Neutrophil (primary cell): ENCODE measurements at regions not wholly inside any gene's neighbourhood (a gene's known extent, or its start where the extent isn't known, plus 50 kb on each side); places are given as distances from the start of the nearest gene placed in this dataset.

Experiments used
- H3K27ac ChIP-seq: fragments of 200-600 bp; sonication (generic); 2 replicates; pipeline ENCODE4 v1.5.1; 2016; ENCODE audit warnings: mild to moderate bottlenecking, moderate library complexity
- H3K27me3 ChIP-seq: fragments of 200-600 bp; sonication (generic); 2 replicates; pipeline ENCODE4 v1.6.0; 2016; ENCODE audit warnings: mild to moderate bottlenecking
- H3K36me3 ChIP-seq: fragments of 200-600 bp; sonication (generic); 2 replicates; pipeline ENCODE4 v1.5.1; 2017
- H3K4me1 ChIP-seq, 2 experiments: fragments of 200-600 bp in 1 of 2; sonication (generic) in 1 of 2; 1 replicate in 1 of 2; 2 replicates in 1 of 2; pipeline versions ENCODE4 v1.5.1 to v1.6.1; 2013 to 2016; ENCODE audit warnings: low read depth in 1 of 2, low read length in 1 of 2, mild to moderate bottlenecking in 1 of 2, moderate library complexity in 1 of 2; ENCODE audit not compliant: control insufficient read depth in 1 of 2, insufficient read depth in 1 of 2
- H3K4me3 ChIP-seq, 2 experiments: fragments of 200-600 bp in 1 of 2; sonication (generic) in 1 of 2; 1 replicate in 1 of 2; 2 replicates in 1 of 2; pipeline ENCODE4 v1.5.1; 2013 to 2016; ENCODE audit warnings: low read depth in 1 of 2, low read length in 1 of 2, mild to moderate bottlenecking in 1 of 2, moderate library complexity in 1 of 2
- H3K9me3 ChIP-seq: fragments of 200-600 bp; sonication (generic); 2 replicates; pipeline ENCODE4 v1.5.1; 2016
- CTCF ChIP-seq: fragments of 200-600 bp; sonication (generic); IDR thresholded peaks from 2 replicates; pipeline ENCODE4 v1.5.1; 2016; ENCODE audit warnings: antibody characterized with exemption

DNA sequence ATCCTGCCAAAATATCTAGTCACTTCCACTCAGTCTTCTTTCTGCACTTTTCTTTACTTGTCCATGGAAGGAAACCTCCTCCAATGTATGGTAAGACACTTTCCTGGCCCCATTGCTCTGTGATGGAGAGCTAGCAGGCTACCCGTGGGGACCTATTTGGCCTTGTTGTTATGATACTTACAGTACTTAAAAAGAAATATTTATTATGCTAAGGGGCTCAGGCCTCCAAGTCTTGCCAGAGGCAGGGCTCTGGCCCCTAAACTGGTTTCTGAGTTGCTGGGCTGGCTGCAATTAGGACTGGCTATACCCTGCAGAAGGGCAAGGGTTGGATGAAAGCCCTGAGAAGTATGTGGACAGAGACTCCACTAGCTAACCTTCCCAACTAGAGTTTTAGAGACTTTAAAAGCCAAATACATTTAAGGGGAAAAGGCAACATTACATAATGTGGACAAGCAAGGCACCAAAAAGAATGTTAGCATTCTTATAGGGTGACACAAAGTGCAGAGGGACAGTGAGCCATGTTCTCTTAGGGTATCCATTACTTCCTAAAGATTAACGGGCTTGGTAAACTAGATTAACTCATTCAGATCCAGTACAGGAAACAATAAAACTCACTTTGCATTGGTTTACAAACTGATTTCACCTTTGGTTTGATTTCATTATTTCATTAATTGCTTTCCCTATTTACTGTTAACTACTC, 84.9 kb upstream of the INHBA start:
- H3K4me1 ChIP-seq: peaks cover 14 to 16% of the 10 kb centered on the region in 2 experiments
- no peaks in the 10 kb centered on the region for H3K9me3 ChIP-seq
- no peak for TF ChIP-seq CTCF

GRCh38 chr7:41786944-41787343, 84.1 kb upstream of the INHBA start:
- H3K4me1 ChIP-seq: peaks cover 14 to 16% of the 10 kb centered on the region in 2 experiments
- H3K9me3 ChIP-seq: no peaks in the 10 kb centered on the region
- H3K36me3 ChIP-seq: no peaks in the 10 kb centered on the region
- no peaks in the 10 kb centered on the region for H3K27me3 ChIP-seq
- no peak for TF ChIP-seq CTCF
- H3K27ac ChIP-seq: peak overlapping the region; percentile 36
- H3K4me3 ChIP-seq: no peak overlapping the region

More for the DNA sequence above, 84.9 kb upstream of the INHBA start:
- H3K4me3 ChIP-seq: no peak overlapping the region
- H3K27ac ChIP-seq: no peak overlapping the region
- H3K36me3 ChIP-seq: no peaks in the 10 kb centered on the region
- H3K27me3 ChIP-seq: no peaks in the 10 kb centered on the region

DNA sequence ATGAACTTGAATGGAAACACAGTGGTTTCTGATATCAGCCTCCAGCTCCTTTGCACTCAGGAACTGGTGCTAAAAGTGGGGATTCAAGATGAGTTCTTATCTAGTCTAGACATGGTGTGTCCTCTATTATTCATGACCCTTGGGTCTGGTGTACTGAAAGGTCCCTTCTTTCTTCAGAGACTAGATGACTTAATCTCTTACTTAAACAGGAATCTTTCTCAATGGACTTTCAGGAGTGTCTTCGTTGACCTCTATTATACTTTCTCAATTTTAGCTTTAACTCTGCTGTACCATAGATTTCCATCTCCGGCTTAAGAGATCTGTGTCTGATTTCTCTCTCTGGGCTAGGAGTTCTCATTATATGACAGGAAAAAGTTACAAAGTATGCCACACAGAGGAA, 83.5 kb upstream of the INHBA start:
- Histone ChIP-seq H3K27ac (peak overlapping the region; percentile 36), H3K4me1 (peaks cover 14 to 16% of the 10 kb centered on the region in 2 experiments), H3K9me3 (no peaks in the 10 kb centered on the region), H3K36me3 (no peaks in the 10 kb centered on the region), H3K4me3 (no peak overlapping the region), H3K27me3 (no peaks in the 10 kb centered on the region)
- no peak for TF ChIP-seq CTCF

- Histone ChIP-seq H3K36me3 (no peaks in the 10 kb centered on the region), H3K27me3 (no peaks in the 10 kb centered on the region)
- TF ChIP-seq CTCF: no peak
Measured at GRCh38 chr7:41785840-41786239, 83.0 kb upstream of the INHBA start.

GRCh38 chr7:41785265-41785664, 82.4 kb upstream of the INHBA start:
- H3K4me1 ChIP-seq: peaks cover 17 to 18% of the 10 kb centered on the region in 2 experiments
- no peak overlapping the region for H3K4me3 ChIP-seq
- H3K27ac ChIP-seq: no peak overlapping the region
- no peaks in the 10 kb centered on the region for H3K36me3 ChIP-seq
- no peak for TF ChIP-seq CTCF
- no peaks in the 10 kb centered on the region for H3K27me3 ChIP-seq
- no peaks in the 10 kb centered on the region for H3K9me3 ChIP-seq

More at GRCh38 chr7:41785840-41786239, 83.0 kb upstream of the INHBA start:
- Histone ChIP-seq H3K9me3 (no peaks in the 10 kb centered on the region), H3K4me3 (no peak overlapping the region), H3K4me1 (peaks cover 14 to 16% of the 10 kb centered on the region in 2 experiments), H3K27ac (no peak overlapping the region)
